ENCODE measurements at regions not wholly inside any gene's neighbourhood (a gene's known extent, or its start where the extent isn't known, plus 50 kb on each side); places are given as distances from the start of the nearest gene placed in this dataset.
A peak's percentile ranks its signal among the peaks of the same experiment; 100 is the strongest.

DNA sequence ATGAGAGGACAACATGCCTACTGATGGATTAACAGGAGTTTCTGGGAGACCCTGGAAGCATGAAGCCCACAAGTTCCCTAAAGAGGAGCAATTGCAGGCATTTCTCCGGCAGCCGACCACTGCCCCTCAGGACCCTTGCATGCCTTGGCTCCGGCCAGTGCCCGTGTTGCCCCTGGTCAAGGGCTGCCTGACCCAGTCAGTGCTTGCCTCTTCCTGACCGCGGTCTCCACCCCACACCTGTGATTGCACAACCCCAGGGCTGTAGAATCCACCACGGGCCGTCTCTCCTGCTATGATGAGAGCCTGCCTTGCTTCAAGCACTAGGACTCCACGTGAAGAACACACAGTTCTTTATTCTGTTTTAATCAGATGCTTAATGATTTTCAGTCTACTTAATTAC lies 127.5 kb downstream of the GLI2 start:
- no peak overlapping the region for H3K4me3 ChIP-seq
- no peak for TF ChIP-seq EZH2 (IDR thresholded peaks at IDR 0.05; ENCODE audit: low read depth)
- TF ChIP-seq, protein P1, sequence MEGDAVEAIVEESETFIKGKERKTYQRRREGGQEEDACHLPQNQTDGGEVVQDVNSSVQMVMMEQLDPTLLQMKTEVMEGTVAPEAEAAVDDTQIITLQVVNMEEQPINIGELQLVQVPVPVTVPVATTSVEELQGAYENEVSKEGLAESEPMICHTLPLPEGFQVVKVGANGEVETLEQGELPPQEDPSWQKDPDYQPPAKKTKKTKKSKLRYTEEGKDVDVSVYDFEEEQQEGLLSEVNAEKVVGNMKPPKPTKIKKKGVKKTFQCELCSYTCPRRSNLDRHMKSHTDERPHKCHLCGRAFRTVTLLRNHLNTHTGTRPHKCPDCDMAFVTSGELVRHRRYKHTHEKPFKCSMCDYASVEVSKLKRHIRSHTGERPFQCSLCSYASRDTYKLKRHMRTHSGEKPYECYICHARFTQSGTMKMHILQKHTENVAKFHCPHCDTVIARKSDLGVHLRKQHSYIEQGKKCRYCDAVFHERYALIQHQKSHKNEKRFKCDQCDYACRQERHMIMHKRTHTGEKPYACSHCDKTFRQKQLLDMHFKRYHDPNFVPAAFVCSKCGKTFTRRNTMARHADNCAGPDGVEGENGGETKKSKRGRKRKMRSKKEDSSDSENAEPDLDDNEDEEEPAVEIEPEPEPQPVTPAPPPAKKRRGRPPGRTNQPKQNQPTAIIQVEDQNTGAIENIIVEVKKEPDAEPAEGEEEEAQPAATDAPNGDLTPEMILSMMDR (conservative IDR thresholded peaks at IDR 0.05), result no peak
- H4K20me1 ChIP-seq (ENCODE audit: insufficient read depth), result no peaks in the 10 kb centered on the region
- ChIA-PET POLR2A (ENCODE audit: unreplicated experiment) (no interaction called here), CTCF (no interaction called here)
- H3K9me2 ChIP-seq (ENCODE audit: insufficient read depth), result no peaks in the 10 kb centered on the region
- H3F3A ChIP-seq (ENCODE audit: insufficient read depth, low read depth), result no peaks in the 10 kb centered on the region
- no peak overlapping the region; the same call in 1 of the 2 replicates for H3K4me2 ChIP-seq
- no peak for DNase-seq
- no peaks in the 10 kb centered on the region for H3K36me3 ChIP-seq (ENCODE audit: low read depth)
- intact Hi-C loops (cut with micrococcal nuclease; ENCODE audit: unreplicated experiment), result loop anchor here (2.0 kb wide), 1 partner anchor 70 kb away; no protein-coding TSS in a partner anchor
- peaks cover 10% of the 10 kb centered on the region for H3K27me3 ChIP-seq (ENCODE audit: insufficient read depth, low read depth)
- BruUV-seq (replicated peaks), result no TSS peak
- H3K27ac ChIP-seq, result no peak overlapping the region
- H3K79me2 ChIP-seq (ENCODE audit: low read depth), result no peaks in the 10 kb centered on the region
- no peak overlapping the region for H2AFZ ChIP-seq
- H3K4me1 ChIP-seq (replicated peaks; ENCODE audit: insufficient read depth), result peaks cover 9% of the 10 kb centered on the region; the same call in 1 of the 2 replicates
- no peaks in the 10 kb centered on the region for H3K9me3 ChIP-seq (ENCODE audit: insufficient read depth, low read depth)

GRCh38 chr2:120863661-120864320 lies 128.1 kb downstream of the GLI2 start:
- no peaks in the 10 kb centered on the region for H3K79me2 ChIP-seq (ENCODE audit: low read depth)
- POLR2A ChIA-PET (ENCODE audit: unreplicated experiment), result interaction anchor here (0.6 kb wide), 1 partner anchor 85 kb away, joined by 5 read pairs; no protein-coding TSS in a partner anchor

GRCh38 chr2:120864981-120865380 lies 129.3 kb downstream of the GLI2 start:
- H3F3A ChIP-seq (ENCODE audit: insufficient read depth, low read depth), result no peaks in the 10 kb centered on the region
- POLR2A ChIA-PET (ENCODE audit: unreplicated experiment), result no interaction called here
- BruUV-seq (replicated peaks), result no TSS peak
- no peak for DNase-seq
- TF ChIP-seq, protein P1 (conservative IDR thresholded peaks at IDR 0.05), result no peak
- no peak for TF ChIP-seq EZH2 (IDR thresholded peaks at IDR 0.05; ENCODE audit: low read depth)
- H3K4me1 ChIP-seq (replicated peaks; ENCODE audit: insufficient read depth), result peaks cover 9% of the 10 kb centered on the region; the same call in 1 of the 2 replicates
- H3K9me3 ChIP-seq (ENCODE audit: insufficient read depth, low read depth), result no peaks in the 10 kb centered on the region
- no peak overlapping the region for H3K27ac ChIP-seq
- intact Hi-C loops (cut with micrococcal nuclease; ENCODE audit: unreplicated experiment), result loop anchor here (5.0 kb wide), 1 partner anchor 128 kb away; the partner anchor contains the start of gene GLI2
- no peaks in the 10 kb centered on the region for H3K36me3 ChIP-seq (ENCODE audit: low read depth)
- H3K27me3 ChIP-seq (ENCODE audit: insufficient read depth, low read depth), result peaks cover 27% of the 10 kb centered on the region
- H3K4me3 ChIP-seq, result no peak overlapping the region
- no peaks in the 10 kb centered on the region for H4K20me1 ChIP-seq (ENCODE audit: insufficient read depth)
- CTCF ChIA-PET, result no interaction called here
- H3K9me2 ChIP-seq (ENCODE audit: insufficient read depth), result no peaks in the 10 kb centered on the region
- no peaks in the 10 kb centered on the region for H3K79me2 ChIP-seq (ENCODE audit: low read depth)
- no peak overlapping the region for H3K4me2 ChIP-seq
- H2AFZ ChIP-seq, result no peak overlapping the region

More at GRCh38 chr2:120863661-120864320, 128.1 kb downstream of the GLI2 start:
- Histone ChIP-seq H3K4me3 (no peak overlapping the region), H3K9me3 (ENCODE audit: insufficient read depth, low read depth) (no peaks in the 10 kb centered on the region), H3K9me2 (ENCODE audit: insufficient read depth) (no peaks in the 10 kb centered on the region), H3K27me3 (ENCODE audit: insufficient read depth, low read depth) (peaks cover 16% of the 10 kb centered on the region), H3F3A (ENCODE audit: insufficient read depth, low read depth) (no peaks in the 10 kb centered on the region), H2AFZ (no peak overlapping the region), H4K20me1 (ENCODE audit: insufficient read depth) (no peaks in the 10 kb centered on the region), H3K4me2 (peak overlapping the region; percentile 6; the same call in 1 of the 2 replicates), H3K36me3 (ENCODE audit: low read depth) (no peaks in the 10 kb centered on the region), H3K27ac (no peak overlapping the region), H3K4me1 (replicated peaks; ENCODE audit: insufficient read depth) (peaks cover 9% of the 10 kb centered on the region; the same call in 1 of the 2 replicates)
- intact Hi-C loops (cut with micrococcal nuclease; ENCODE audit: unreplicated experiment), result loop anchor here (2.0 kb wide), 1 partner anchor 71 kb away; no protein-coding TSS in a partner anchor
- BruUV-seq (replicated peaks), result no TSS peak
- TF ChIP-seq, protein P1 (conservative IDR thresholded peaks at IDR 0.05), result no peak
- no peak for TF ChIP-seq EZH2 (IDR thresholded peaks at IDR 0.05; ENCODE audit: low read depth)
- CTCF ChIA-PET, result no interaction called here
- peak; percentile 45 to 76 for DNase-seq
